ENCODE measurements at regions not wholly inside any gene's neighbourhood (a gene's known extent, or its start where the extent isn't known, plus 50 kb on each side); places are given as distances from the start of the nearest gene placed in this dataset.

GRCh38 chr3:18657858-18658820 is 233.0 kb upstream of the SATB1 start:
- no peak for TF ChIP-seq POLR2AphosphoS5 (IDR thresholded peaks at IDR 0.05; ENCODE audit: low read depth, low read length)
- no peak for TF ChIP-seq TAF7 (optimal IDR thresholded peaks at IDR 0.05; ENCODE audit: borderline replicate concordance, low read depth, low read length)
- TF ChIP-seq EP300 (IDR thresholded peaks at IDR 0.05; ENCODE audit: borderline replicate concordance in 1 of 2, low read depth in 2 of 2, low read length in 2 of 2) = no peak
- TF ChIP-seq ASH2L (IDR thresholded peaks at IDR 0.05; ENCODE audit: low read length) = no peak
- no peak for TF ChIP-seq TEAD4 (IDR thresholded peaks at IDR 0.05; ENCODE audit: low read depth, low read length)
- TF ChIP-seq EZH2 (IDR thresholded peaks at IDR 0.05; ENCODE audit: low read depth, low read length, severe bottlenecking) = no peak
- TF ChIP-seq CTCF (IDR thresholded peaks at IDR 0.05; ENCODE audit: control extremely low read depth in 1 of 3, insufficient read depth in 1 of 3, low read depth in 1 of 3, low read length in 3 of 3) = no peak
- TF ChIP-seq CEBPB (IDR thresholded peaks at IDR 0.05; ENCODE audit: low read depth, low read length) = no peak
- TF ChIP-seq SAP30 (IDR thresholded peaks at IDR 0.05; ENCODE audit: insufficient read depth, insufficient replicate concordance, low read length) = no peak
- no peak for TF ChIP-seq GTF2F1 (IDR thresholded peaks at IDR 0.05; ENCODE audit: borderline replicate concordance, low read depth, low read length)

Measured in H1 (cell line).